ENCODE measurements at regions not wholly inside any gene's neighbourhood (a gene's known extent, or its start where the extent isn't known, plus 50 kb on each side); places are given as distances from the start of the nearest gene placed in this dataset.

DNA sequence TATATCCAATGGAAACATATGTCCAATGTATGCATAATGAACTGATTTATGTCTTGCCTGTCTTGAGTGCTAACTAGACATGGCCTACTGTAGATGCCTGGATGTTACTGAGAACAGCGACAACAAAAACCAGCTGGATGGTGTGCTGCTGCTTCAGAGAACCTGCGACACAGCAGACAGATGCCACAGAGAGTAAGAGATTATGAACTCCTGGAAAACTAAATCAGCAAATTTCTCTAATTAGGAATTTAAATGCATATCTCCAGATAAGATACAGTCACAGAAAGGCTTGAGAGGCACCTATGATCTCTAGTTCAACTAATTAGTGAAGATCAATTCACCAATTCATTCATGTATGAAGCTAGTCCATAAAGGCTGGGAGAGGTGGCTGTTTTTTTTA lies 1508.0 kb upstream of the TENM4 start:
- no peak for TF ChIP-seq CTCF (IDR thresholded peaks at IDR 0.05)
- no peak for TF ChIP-seq POLR2A (IDR thresholded peaks at IDR 0.05)
